ENCODE measurements at regions not wholly inside any gene's neighbourhood (a gene's known extent, or its start where the extent isn't known, plus 50 kb on each side); places are given as distances from the start of the nearest gene placed in this dataset.

GRCh38 chr6:14871221-14871620 is 374.6 kb upstream of the JARID2 start:
- TF ChIP-seq CTCF (IDR thresholded peaks at IDR 0.05) (no peak), POLR2A (IDR thresholded peaks at IDR 0.05) (no peak)

All from body of pancreas (tissue), 4 donors.